SIG-M5 treated with dmso at 0.1 percent for 504 hours (cell line): ENCODE measurements at regions not wholly inside any gene's neighbourhood (a gene's known extent, or its start where the extent isn't known, plus 50 kb on each side); places are given as distances from the start of the nearest gene placed in this dataset.
"Not testable (repeated sequence)": the region's sequence is repeated elsewhere in the genome, so short reads cannot be mapped to it uniquely, and the experiment has no call there.

ENCODE experiments used
- DNase-seq: peaks from one replicate; lab custom pipeline; 2025; ENCODE audit not compliant: unreplicated experiment; lab: John Stamatoyannopoulos, UW

DNA sequence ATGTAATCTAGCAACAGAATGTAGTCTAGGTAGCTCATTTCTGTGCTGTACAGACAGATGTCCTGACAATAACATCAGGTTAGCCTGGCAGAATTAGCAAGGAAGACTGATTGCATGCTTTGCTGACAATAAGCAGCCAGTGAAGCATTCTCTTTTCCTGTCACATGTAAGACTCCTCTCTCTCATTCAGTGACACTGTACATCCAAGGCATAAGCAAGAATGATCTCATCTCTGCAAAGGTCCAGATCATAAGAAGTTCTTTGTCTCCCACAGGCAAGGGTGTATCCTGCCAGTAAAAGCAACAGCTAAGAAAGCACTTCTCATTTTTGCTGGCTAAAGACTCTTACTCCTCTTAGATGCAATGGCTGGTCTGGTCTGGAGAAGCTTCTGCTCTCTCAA is 861.8 kb downstream of the TAF11L14 start:
- DNase-seq: no peak

- no peak for DNase-seq
Observed at GRCh38 chr5:18497089-18497488, 862.8 kb downstream of the TAF11L14 start.

GRCh38 chr5:18503797-18504328 is 869.6 kb downstream of the TAF11L14 start:
- DNase-seq: no peak

DNA sequence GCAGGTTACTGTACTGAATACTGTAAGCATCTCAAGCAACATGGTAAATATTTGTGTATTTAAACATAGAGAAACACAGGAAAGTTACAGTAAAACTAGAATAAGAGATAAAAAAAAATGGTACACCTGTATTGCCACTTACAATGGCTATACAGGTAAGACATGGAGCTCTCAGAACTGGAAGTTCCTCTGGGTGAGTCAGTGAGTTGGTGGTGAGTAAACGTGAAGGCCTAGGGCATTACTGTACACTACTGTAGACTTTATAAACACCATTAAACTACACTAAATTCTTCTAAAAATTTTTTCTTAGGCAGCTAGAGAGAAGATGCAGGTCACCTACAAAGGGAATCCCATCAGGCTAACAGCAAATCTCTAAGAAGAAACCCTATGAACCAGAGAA is 872.9 kb downstream of the TAF11L14 start:
- peak; percentile 67 for DNase-seq

- DNase-seq: no peak
Observed at GRCh38 chr5:18517641-18518380, 883.6 kb downstream of the TAF11L14 start.

- DNase-seq: no peak
Observed at GRCh38 chr5:18523380-18523779, 889.1 kb downstream of the TAF11L14 start.

DNA sequence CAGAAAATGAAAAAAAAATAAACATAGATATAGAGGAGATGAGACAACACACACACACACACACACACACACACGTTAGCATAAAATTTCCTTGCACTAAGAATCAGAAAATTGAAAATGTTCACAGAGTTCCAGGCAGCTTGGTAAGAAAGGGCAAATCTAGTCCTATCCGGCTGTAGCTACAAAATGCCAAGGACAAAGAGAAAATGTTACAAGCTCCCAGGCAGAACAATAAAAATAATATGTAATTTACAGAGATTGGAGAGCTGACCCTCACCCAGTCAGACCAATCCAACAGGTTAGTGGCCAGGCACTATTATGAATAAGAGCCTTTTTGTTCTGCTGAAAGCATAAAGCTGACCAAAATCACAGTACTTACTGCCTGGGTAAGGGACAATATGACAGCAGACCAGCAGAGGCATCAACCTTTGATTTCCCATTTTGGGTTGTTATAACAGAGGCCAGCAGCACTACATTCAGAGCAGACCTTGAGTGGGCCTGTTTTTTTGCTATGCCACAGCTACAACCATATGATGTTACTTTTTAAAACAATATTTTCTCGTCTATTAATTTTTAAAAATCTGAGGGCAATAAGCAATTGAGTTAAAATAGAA is 892.6 kb downstream of the TAF11L14 start:
- peak; percentile 0 for DNase-seq

DNA sequence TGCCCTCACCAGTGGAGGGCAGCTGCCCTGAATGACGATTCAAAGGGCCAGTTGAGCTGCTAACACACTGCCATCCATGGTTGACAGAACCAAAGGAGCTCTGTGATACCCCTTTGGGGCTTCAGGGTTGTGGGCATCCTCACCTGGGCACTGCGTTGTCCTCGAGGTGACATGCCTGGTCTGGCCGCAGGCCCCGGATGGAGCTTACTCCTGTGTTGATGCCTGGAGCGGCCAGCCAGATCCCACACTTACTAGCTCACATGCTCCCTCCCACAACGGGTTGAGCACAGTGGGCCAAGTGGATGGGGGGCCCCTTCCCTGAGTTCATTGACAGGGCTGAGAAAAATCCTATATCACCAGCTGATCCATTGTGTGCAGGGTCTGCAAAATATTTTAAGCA is 898.9 kb downstream of the TAF11L14 start:
- DNase-seq: no peak

- no peak for DNase-seq
Observed at GRCh38 chr5:18534119-18534518, 899.9 kb downstream of the TAF11L14 start.

DNA sequence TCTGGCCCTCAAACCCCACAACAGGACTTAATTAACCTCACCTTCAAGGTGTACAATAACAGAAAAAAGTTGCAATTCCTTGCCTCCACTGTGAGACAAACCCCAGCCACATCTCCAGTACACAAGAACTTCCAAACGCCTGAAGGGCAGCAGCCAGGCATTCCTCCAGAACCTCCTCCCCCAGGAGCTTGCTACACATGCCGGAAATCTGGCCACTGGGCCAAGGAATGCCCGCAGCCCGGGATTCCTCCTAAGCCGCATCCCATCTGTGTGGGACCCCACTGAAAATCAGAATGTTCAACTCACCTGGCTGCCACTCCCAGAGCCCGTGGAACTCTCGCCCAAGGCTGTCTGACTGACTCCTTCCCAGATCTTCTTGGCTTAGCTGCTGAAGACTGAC is 901.5 kb downstream of the TAF11L14 start:
- DNase-seq: not testable (repeated sequence)

DNA sequence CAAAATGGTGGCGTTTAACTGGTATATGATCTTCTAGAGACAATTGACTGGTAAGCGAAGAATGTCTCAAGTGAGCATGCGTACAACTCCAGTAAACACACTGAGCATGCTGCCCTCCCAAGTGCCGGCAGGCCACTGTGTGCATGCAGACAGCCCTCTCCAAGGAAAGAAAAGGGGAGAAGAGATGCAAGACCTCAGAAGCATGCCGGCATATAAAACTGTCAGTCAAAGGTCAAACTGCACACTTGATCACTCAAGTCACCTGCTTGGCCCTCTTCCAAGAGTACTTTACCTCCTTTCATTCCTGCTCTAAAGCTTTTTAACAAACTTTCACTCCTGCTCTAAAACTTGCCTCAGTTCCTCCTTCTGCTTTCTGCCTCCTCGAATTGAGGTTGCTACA is 910.2 kb downstream of the TAF11L14 start:
- no peak for DNase-seq

- no peak for DNase-seq
Observed at GRCh38 chr5:18546591-18546990, 912.3 kb downstream of the TAF11L14 start.

GRCh38 chr5:18551716-18552115 is 917.5 kb downstream of the TAF11L14 start:
- DNase-seq: no peak

DNA sequence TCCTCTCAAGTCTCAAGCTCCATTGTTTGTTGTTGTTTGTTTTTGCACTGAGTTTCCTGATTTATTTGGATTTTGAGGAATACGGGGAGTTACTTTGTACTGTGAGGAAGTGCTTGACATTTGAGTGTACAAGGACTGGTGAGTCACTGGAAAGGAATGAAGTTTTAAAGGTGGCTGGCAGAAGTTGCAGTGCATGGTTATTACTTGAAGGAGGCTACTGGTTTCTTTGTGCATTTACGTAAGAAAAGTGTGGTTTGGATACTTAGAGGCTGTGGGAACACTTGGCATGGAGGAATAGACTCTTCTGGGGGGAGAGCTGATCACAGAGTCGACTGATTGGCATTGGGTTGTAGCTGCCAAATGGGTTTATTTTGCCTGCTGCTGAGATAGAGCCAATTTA is 919.0 kb downstream of the TAF11L14 start:
- DNase-seq: peak; percentile 29

- DNase-seq: no peak
Observed at GRCh38 chr5:18560602-18561001, 926.3 kb downstream of the TAF11L14 start.

- no peak for DNase-seq
Observed at GRCh38 chr5:18563853-18564252, 929.6 kb downstream of the TAF11L14 start.

DNA sequence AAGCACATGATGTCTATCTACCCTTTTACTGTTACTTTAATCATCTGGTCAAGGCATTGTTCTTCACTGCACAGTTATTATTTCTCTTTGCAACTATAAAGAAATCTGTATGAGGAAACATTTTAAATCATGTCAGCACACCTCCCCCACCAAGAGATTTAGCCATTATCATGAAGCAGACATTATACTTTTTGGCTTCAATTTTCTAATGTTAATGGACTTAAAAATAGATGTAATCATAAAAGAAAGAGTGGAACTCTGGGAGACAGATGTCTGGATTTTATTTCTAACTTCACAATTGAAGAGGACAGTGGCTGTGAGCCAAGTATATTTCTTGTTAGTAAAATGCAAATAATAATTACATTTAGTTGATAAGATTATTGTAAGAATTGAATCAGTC is 932.4 kb downstream of the TAF11L14 start:
- no peak for DNase-seq

GRCh38 chr5:18576586-18576985 is 942.3 kb downstream of the TAF11L14 start:
- no peak for DNase-seq

- DNase-seq: no peak
Observed at GRCh38 chr5:18601185-18601584, 966.9 kb downstream of the TAF11L14 start.

DNA sequence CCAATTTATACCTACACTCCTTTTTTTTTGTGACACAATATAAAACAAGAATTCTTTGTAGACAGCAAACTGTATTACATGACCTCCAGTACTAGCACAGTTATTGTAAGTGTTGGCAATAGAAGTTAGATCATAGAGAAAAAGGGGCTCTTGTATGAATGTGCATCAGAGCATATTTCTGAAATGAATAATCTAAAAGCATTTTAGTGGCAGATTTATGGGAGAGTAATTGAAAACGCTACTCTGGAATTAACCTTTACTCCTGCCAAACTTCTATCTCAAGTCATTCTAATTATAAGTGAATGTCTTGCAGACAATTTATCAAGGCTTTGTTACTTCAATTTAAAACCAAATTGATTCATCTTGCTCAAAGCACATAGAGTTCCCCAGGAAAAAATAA is 968.1 kb downstream of the TAF11L14 start:
- DNase-seq: no peak

- no peak for DNase-seq
Observed at GRCh38 chr5:18605186-18605585, 970.9 kb downstream of the TAF11L14 start.

GRCh38 chr5:18607570-18607969 is 973.3 kb downstream of the TAF11L14 start:
- DNase-seq: no peak

GRCh38 chr5:18617191-18617590 is 982.9 kb downstream of the TAF11L14 start:
- DNase-seq: not testable (repeated sequence)
